Kidney capillary endothelial cell (primary cell): ENCODE measurements at regions not wholly inside any gene's neighbourhood (a gene's known extent, or its start where the extent isn't known, plus 50 kb on each side); places are given as distances from the start of the nearest gene placed in this dataset.

Experiments used
- DNase-seq: peaks from one replicate; pipeline ENCODE4 v3.0.0-alpha.2; 2018; ENCODE audit warnings: low spot score

DNA sequence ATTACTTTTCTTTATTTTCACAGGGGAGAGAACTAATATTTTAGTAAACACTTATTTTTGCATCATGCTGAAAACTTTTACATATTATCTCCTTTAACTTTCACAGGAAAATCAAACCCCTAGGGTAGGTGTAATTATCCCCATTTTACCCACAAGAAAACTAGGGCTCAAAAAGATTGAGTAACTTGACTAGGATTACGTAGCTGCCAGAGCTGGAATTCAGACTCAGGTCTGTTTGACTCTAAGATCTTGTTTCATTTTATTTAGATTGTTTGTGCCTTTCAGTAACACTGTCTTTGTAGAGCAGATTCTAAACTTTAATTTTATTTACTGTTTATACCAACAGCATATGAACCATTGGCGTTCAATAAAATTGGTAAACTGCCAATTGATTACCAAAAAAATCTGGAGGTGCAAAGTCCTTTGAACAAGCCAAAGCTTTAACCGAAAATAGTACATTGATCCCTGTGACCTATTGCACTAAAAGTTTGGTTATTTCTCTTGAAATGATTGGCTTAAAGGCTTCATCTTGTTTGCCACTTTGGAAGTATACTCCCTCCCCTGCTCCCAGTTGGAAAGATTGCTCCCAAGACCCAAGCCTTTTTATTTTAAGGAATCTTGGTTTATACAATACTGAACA, 71.0 kb upstream of the WDR26 start:
- no peak for DNase-seq

DNA sequence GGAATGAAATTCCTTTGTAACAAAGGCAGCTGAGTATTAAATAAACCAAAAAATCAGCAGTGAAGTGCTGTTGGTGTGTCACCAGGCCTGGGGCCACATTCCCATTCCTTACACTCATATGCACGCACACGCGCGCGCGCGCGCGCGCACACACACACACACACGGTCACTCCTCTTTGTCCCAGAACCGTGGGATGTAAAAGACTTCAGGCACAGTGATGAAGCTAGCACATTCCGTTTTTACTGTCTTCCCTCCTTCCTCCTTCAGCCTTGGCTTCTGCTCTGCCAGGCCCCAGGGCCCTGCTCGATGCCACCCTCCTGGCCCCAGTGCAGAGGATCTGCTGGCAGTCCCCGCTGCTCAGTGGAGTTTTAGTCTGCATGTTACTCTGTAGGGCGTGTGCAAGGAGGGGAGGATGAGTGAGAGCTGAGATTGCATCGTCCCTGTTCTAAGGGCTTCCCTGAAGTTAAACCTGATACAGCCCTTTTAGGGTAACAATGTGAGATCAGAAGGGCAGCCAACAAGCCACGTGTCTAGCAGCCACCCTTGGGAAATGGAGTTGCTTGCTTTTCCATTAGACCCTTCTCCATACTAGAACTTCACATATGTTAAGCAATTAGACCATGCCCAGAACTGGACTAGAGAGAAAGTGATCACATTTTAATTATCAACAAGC, 71.7 kb upstream of the WDR26 start:
- no peak for DNase-seq

DNA sequence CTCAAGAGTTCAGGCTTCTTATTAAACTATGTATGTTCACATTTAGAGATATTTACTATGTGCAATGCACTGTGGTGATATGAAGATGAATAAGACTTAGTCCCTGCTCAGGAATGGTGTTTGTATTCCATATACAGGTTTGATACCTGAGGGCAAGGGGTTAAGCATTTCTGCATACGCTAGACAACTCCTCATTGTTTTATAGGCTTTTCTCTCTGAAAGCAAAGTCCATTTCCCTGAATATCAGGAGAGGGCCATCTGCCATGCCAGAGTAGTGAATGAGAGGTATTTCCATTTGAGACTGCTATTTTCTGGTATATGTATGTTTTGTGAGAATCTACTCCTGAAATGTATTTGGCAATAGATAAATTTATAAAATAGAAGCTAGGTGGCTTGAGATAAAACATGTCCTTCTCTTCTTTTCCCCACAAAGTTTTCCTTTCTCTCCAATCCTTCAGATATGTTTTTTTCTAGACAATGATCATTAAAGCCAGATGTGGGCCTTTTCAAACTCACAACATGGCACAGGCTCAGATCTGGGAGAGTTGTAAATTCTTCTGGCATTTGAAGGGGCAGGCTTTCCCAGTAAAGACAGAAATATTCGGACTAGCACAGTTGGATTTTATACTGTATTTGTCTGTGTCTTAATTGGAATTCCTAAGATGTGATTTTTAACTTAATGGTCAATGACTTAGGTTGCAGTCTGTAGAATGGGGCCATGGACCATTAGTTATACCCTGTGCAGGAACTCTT, 73.3 kb upstream of the WDR26 start:
- no peak for DNase-seq

DNA sequence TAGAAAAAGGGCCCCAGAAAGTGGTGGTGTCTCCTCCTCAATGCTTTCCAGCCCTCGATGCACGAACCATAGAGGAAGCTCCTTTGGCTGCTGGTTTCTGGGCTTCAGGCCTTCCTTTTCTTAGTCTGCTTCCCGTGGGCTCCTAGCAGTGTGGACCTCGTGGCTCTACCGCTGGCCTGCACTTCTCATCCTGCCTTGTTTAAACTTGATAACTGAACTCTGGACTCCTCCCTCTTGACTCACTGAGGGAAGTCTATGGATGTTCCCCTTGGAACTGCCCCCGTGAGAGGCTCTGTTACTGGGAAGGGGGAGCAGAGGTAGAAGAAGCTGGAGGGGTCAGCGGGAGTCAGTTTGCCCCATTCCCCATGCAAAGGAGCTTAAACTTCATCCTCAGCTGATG, 75.3 kb upstream of the WDR26 start:
- DNase-seq, result no peak

DNA sequence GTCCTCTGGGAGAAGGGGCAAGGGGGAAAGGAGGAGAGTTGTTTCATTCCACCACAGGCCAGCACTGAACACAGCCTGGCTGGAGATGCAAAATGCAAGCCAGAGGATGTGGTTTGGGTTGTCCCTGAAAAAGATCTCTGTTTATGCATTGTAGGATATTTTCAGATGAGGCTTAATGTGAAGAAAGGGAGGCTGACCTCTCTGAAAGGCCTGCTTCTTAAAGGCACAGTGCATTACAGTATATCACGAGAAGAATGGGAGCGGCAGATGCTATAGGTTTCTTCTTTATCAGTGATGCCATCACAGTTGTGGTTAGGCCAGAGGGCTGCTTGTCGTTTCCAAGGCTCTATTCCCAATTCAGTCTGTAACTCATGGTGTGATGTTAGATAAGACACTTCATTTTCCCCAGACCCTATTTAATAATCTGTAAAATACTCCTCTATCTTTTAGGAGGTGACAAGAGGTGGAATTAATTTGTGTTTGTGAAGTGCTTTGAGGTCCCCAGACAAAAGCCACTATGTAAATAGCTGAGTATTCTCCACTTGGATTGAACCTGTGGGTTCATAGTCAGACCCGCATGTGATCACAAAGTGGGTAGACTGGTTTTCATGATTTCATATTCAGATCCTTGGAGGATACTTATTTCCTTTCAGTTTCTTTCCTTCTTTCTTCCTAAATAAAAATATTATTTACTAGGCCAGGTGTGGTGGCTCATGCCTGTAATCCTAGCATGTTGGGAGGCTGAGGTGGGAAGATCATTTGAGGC, 76.5 kb upstream of the WDR26 start:
- DNase-seq, result no peak

DNA sequence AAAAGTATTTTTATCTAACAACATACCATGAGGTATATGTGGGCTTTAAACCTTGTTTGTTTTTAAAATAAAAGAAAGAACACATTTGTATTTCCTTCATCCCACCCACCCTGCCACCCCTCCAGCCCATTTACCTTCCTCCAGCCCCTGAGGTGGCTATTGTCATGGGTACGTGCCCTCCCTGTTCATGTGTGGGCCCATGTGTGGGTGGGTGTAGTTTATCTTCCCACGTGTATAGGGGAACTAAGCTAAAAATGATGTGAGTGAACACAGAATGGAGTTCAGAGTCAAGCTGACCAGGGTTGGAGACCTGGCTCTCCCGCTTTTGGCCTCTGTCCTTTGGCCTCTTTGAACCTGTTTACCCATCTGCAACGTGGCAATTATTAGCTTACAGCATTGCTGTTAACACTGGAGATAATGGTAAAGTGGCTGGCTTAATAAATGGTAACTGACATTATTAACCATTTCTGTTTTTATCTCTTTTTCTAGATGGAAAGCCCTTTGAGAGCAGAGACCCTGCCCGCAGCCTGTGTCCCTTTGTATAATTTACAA, 78.1 kb upstream of the WDR26 start:
- DNase-seq, result no peak

DNA sequence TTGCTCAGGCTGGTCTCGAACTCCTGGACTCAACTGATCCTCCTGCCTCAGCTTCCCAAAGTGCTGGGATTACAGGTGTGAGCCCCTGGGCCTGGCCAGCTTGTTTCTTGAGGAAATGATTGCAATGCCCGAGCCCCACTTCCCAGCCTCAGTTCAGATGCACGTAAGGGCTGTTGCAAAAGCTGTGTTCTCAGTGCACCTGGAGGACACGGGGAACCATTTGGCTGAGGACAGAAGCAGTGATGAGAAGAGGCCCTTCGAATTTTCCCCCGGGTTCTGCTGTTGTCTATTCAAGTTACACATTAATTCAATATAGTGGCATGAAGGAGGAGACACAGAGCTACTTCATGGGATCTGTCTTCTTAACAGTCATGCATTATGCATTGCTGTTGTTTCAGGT, 78.8 kb upstream of the WDR26 start:
- DNase-seq, result no peak

DNA sequence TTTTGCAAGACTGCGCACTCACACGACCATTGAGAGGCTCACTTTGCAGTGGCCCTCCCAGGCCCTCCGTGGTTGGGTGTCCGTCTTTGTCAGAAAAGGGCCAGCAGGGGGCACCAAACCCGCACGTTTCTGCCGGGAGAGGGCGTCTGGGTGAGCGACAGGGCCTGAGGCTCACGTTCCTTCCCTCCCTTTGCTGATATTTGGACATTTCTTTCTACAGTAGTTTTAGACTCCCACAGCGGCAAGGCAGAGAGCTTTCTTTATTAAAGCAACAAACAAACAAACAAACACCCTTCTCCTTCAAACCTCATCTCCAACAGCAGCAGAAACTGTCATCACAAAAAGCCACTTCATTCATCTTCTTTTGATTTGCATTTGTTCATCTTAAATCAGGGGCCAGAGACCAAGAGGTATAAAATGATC, 79.2 kb upstream of the WDR26 start:
- DNase-seq, result peak; percentile 76

DNA sequence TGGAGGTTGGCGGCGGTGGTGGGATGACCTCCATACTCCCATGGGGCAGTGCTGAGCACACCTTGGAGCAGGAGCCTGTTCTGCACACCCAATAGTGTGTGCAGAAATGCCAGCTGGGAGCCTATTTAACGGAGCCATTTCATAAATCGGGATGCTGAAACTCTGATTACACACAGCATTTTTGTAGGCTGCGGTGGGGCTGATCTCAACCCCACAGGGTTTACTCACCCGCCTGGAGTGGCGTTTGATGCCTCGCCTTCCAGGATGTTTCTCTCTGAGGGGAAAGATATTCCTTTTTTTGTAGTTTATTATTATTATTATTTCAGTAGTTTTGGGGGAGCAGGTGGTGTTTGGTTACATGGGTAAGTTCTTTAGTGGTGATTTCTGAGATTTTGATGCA, 82.6 kb upstream of the WDR26 start:
- no peak for DNase-seq

DNA sequence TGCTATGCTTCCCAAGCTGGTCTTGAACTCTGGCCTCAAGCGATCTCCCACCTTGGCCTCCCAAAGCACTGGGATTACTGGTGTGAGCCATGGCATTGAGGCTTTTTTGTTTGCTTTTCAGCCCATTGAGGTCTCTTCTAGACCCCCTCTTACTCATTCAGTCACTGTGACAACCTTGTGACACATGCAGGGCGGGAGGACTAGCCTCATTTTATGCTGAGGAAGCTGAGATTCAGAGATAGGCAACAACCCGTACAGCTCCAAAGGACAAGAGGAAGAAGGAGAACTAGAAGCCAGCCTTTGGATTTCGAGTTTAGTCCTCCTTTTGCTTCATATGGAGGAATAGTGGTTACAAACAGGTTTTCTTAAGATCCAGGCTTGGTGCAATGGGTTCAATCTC, 83.9 kb upstream of the WDR26 start:
- DNase-seq, result no peak

DNA sequence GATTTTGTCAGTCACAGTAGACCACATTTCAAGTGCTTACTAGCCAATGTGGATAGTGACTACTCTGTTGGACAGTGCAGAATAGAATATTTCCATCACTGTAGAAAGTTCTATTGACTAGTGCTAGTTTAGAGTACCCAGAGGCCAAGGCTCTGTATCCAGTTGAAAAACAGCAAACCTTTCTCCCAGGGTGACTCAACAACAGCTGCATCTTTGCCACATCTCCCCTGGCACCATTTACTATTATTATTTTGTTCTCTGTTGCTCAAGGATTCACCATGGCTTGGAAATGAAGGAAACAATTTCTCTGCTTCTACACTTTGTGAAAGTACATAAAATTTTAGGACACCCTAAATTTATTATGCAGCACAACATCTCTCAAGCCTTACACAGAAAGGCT, 85.3 kb upstream of the WDR26 start:
- DNase-seq, result no peak

DNA sequence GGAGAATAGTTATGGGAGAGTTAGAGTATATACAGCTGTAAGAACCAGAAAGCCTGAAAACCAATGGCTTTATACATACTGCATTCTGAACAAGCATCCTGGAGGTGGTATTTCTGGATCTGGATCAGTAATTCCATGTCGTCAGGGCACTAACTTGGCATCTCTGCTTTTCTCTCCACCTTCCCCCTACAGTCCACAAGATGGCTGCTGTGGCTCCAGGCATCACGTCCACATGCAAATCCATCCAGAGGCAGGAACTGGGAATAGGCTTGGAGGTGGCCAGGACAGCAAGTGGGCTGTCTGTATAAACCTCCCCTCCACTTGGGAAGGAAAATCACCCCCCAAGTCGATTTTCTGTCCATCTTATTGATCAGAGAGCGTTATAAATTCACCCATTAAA, 86.2 kb upstream of the WDR26 start:
- no peak for DNase-seq

DNA sequence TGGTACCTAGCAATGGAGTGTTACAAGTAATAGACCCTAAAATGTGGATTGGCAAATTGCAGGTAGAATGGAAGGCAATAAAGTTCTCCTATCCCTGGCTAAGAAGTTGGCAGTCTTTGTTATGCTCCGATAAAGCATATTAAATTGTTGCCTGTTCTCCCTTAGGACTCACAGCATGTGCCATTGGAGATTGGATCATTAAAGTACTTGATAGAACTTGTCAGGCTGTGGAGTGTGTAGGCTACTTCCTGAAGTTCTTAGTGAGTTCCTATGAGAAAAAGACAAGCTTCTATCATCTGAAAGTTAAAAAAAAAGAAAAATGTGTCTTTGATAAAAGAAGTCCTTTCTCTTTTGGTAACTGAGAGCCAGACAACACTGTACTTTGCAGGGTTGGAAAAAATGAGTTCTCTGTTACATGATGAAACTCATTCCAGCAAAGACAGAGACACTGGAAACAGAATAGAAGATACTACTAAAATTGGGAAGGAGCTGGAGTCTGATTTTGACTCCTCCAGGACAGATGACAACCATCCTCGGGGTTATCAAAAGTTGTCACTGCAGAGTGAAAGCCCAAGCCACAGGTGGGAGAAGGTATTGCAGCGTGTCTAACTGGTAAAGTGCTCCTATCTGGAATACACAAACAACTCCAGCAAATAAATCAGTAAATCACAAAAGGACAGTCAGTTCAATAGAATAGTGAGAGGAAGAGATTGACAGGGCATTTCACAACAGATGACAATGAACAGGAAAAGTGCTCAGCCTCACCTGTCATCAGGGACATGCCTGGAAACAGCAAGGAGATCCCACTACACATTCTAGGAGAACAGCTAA, 87.5 kb upstream of the WDR26 start:
- DNase-seq, result no peak

DNA sequence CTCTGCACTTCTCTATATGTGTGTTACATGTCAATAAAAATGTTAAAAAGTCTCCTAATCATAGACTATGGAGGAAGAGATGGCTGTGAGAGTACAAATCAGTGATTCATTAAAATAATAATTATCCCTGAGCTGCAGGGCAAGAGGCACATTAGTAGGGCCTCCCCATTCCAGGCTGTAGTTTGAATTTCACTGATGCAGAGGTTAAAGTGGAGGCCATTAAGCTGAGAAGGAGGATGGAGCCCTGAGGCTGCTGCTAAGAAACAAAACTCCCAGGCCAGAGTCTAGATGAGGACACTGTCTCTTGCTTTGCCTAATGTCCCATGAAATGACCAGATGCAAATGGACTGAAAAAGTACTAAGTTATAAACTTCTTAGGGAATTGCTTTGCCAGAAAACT, 89.1 kb upstream of the WDR26 start:
- no peak for DNase-seq

DNA sequence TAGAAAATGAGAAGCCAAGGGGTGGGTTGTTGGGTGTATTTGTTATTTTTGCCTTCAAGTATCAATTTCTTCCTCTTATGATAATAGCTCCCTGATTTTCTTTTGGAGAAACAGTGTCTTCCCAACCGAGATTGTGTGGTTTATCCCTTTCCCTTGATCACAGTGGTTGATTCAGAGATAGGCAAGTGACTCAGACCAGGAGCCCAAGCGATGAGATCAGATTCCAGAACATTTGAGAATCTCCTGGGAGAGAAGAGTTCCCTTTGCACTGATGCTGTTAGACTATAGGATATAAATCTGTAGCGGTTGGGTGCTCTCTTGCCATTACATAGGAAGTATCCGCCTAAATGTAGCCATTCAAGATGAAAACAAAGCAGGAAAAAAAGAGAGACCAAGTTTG, 90.1 kb upstream of the WDR26 start:
- no peak for DNase-seq

DNA sequence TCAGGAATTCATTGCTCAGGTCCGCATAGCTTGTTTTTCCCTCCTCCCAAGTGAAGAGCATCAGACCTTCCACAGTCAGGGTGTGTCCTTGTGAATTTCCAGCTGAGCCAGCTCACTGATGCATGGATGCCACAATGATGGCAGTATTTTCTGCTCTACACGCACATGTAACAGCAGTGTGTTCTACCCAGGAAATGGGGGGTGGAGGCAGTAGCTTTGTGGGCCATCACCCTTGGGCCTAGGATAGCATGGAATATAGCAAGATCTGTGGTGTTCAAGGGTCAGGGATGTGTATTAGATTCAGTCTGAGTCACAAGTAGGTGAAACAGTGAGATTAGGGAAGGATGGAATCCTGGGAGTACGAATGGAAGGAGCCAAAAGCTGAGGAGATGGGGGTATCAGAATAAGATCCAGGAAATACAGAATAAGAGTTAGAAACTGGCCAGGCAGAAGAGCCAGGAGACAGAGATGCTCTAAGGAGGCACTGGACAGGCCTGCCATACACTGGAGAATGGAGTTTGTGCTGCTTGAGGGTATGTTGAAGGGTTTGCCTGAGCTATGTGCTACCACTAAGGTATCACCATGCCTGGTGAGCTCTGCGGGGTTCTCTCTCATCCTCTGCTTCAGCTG, 90.6 kb upstream of the CNIH3 start:
- no peak for DNase-seq

DNA sequence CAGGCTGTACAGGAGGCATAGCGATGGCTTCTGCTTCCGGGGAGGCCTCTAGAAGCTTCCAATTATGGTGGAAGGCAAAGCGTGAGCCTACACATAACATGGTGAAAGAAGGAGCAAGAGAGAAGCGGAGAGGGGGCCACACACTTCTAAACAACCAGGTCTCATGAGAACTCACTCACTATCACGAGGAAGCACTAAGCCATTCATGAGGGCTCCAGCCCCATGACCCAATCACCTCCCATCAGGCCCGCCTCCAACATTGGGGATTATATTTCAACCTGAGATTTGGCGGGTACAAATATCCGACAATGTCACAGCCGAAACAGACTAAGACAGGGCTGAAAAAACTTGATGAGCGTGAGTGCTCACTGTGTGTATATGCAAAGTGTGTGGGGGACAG, 89.3 kb upstream of the CNIH3 start:
- no peak for DNase-seq

DNA sequence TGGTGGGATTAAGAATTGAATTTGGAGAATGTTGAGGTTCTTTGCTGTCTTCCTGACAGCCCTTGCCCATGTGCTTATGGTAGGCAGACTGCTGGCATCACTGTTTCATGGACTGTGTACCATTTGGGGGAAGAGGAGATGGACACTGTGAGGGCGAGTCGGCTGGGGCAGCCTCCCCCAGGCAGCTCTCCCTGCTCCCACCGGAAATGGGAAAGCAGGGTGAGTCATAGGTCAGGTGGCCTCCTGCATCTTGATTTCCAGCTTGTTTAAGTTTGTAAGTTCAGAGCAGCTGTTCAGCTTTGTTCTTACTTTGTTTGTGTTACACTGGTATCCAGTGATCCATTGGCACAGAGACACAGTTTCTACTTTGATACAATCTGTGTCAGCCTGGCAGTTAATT, 87.2 kb upstream of the CNIH3 start:
- peak; percentile 65 for DNase-seq

DNA sequence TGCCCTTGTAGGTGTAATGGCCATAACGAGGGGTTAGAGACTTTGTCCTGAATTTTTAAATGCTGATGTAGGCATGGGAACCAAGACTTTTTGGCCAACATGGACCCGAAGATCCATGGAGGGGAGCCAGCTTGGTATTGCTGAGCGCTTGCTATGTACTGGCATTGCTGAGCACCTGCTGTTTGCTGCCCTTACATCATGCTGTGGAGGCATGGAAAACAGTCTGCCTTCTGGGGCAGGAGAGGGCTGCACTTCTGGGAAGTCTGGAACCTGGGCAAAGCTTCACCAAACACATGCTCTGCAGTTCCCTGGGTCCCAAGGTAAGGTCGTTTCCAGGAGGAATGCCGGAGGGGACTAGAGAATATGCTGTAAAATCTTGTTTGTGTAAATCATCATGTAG, 86.3 kb upstream of the CNIH3 start:
- no peak for DNase-seq

DNA sequence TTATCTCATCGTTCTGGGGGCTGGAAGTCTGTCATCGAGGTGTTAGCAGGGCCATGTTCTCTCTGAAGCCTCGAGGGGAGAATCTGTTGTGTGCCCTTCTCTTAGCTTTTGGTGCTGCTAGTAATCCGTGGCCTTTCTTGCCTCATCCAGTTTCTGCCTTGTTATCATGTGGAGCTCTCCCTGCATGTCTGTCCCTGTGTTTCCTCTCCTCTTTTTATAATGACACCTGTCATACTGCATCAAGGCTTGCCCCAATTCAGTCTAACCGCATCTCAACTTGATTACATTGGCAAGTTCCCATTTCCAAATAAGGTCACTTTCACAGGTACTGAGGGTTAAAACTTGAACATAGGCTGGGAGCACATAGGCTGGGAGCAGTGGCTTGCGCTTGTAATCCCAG, 82.6 kb upstream of the CNIH3 start:
- DNase-seq, result no peak

DNA sequence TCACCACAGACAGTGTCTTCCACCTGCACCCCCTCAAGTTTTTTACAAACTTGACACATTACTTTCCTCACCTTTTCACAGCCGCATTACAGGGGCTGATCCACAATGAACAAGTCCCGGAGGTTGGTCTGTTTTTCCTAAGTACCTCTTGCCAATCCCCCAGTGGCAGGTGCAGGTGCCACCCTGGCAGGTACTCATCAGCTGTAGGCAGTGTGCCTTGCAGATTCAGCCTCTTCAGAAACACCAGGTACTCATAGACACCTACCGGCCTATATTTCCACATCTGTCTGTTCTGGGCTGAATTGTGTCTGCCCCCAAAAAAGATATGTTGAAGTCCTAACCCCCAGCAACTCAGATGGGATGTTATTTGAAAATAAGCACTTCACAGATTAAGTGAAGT, 81.4 kb upstream of the CNIH3 start:
- DNase-seq, result no peak
